H1 (cell line): ENCODE measurements at regions not wholly inside any gene's neighbourhood (a gene's known extent, or its start where the extent isn't known, plus 50 kb on each side); places are given as distances from the start of the nearest gene placed in this dataset.

Experiments used
- CTCF ChIA-PET: fragments of 300-600 bp; sonication (Branson Sonifier 250); formaldehyde crosslinking; loops from one replicate; lab custom pipeline; 2021; ENCODE audit not compliant: partially characterized antibody; lab: Charles Lee
- POLR2A ChIA-PET: fragments of 300-600 bp; sonication (Branson Sonifier 250); formaldehyde crosslinking; loops from one replicate; lab custom pipeline; 2021; ENCODE audit warnings: inconsistent platforms; ENCODE audit not compliant: partially characterized antibody; lab: Charles Lee
- DNase-seq, 2 experiments: peaks; one replicate each; pipeline versions ENCODE4 v3.0.0 to v3.0.0-alpha.2; 2010 to 2022; ENCODE audit warnings: low spot score in 2 of 2, low read depth in 1 of 2, mixed read lengths in 1 of 2
- FAIRE-seq: peaks from 2 replicates; lab custom pipeline; 2011; peaks lifted over from hg19 to GRCh38; lab: Jason Lieb, UNC
- H2AFZ ChIP-seq: 2 replicates; pipeline ENCODE4 v1.8.1; 2012; ENCODE audit warnings: low read length, inconsistent platforms
- H2AK5ac ChIP-seq: 2 replicates; pipeline ENCODE4 v1.6.1; 2013; ENCODE audit warnings: low read depth, low read length
- H2BK120ac ChIP-seq: replicated peaks from 2 replicates; pipeline ENCODE3; 2013; ENCODE audit warnings: low read depth, low read length, inconsistent platforms
- H2BK12ac ChIP-seq: 2 replicates; pipeline ENCODE4 v1.6.1; 2013; ENCODE audit warnings: low read depth, low read length
- H2BK15ac ChIP-seq: 2 replicates; pipeline ENCODE4 v1.6.1; 2013; ENCODE audit warnings: low read length
- H2BK20ac ChIP-seq: 2 replicates; pipeline ENCODE4 v1.6.1; 2013; ENCODE audit warnings: low read length
- H2BK5ac ChIP-seq: 2 replicates; pipeline ENCODE4 v1.6.1; 2013; ENCODE audit warnings: low read depth, low read length
- H3K14ac ChIP-seq: 2 replicates; pipeline ENCODE4 v1.6.1; 2013; ENCODE audit warnings: inconsistent platforms; ENCODE audit not compliant: insufficient read length
- H3K18ac ChIP-seq: 2 replicates; pipeline ENCODE4 v1.6.1; 2013; ENCODE audit warnings: low read length; ENCODE audit errors: extremely low read depth
- H3K23ac ChIP-seq: 2 replicates; pipeline ENCODE4 v1.6.1; 2013; ENCODE audit warnings: inconsistent platforms; ENCODE audit not compliant: insufficient read length
- H3K23me2 ChIP-seq: 2 replicates; pipeline ENCODE4 v1.6.1; 2013; ENCODE audit warnings: low read depth, low read length
- H3K27ac ChIP-seq: 2 replicates; pipeline ENCODE4 v1.6.1; 2011; ENCODE audit warnings: low read depth, low read length, inconsistent platforms
- H3K27me3 ChIP-seq, 4 experiments: replicated peaks in 1 of 4; 1 replicate in 1 of 4; 2 replicates in 3 of 4; pipeline versions ENCODE4 v1.6.1 to v1.8.1; 2011 to 2013; ENCODE audit warnings: low read length in 3 of 4, mild to moderate bottlenecking in 3 of 4, inconsistent platforms in 2 of 4, mixed read lengths in 2 of 4, moderate library complexity in 1 of 4; ENCODE audit not compliant: control insufficient read depth in 3 of 4, insufficient read depth in 3 of 4; ENCODE audit errors: extremely low read depth in 1 of 4
- H3K36me3 ChIP-seq, 4 experiments: 2 replicates each; pipeline versions ENCODE4 v1.6.1 to v1.8.1; 2011 to 2013; ENCODE audit warnings: mild to moderate bottlenecking in 4 of 4, low read length in 3 of 4, moderate library complexity in 2 of 4, control low read depth in 1 of 4, inconsistent platforms in 1 of 4; ENCODE audit not compliant: insufficient read depth in 4 of 4, control insufficient read depth in 2 of 4
- H3K4ac ChIP-seq: replicated peaks from 2 replicates; pipeline ENCODE3; 2013; ENCODE audit warnings: low read length, low read depth, mixed read lengths, inconsistent platforms; ENCODE audit not compliant: insufficient read length
- H3K4me1 ChIP-seq, 4 experiments: replicated peaks in 1 of 4; 1 replicate in 1 of 4; 2 replicates in 3 of 4; pipeline versions ENCODE4 v1.6.1 to v1.8.1; 2011 to 2013; ENCODE audit warnings: low read length in 3 of 4, inconsistent platforms in 2 of 4, mixed read lengths in 1 of 4; ENCODE audit not compliant: insufficient read depth in 4 of 4, control insufficient read depth in 3 of 4
- H3K4me2 ChIP-seq, 2 experiments: 2 replicates each; pipeline versions ENCODE4 v1.6.1 to v1.8.1; 2011 to 2013; ENCODE audit warnings: low read depth in 2 of 2, low read length in 2 of 2, control low read depth in 1 of 2, inconsistent platforms in 1 of 2, mild to moderate bottlenecking in 1 of 2; ENCODE audit not compliant: insufficient read depth in 1 of 2
- H3K4me3 ChIP-seq, 4 experiments: fragments of 200-600, 300-600 bp in 1 of 4; sonication (generic), shearing (Covaris generic), sonication (Bioruptor Twin) in 1 of 4; 2 replicates each; pipeline versions ENCODE4 v1.5.1 to v1.8.1; 2011 to 2016; ENCODE audit warnings: low read length in 4 of 4, low read depth in 3 of 4, control low read depth in 2 of 4, inconsistent platforms in 2 of 4, mild to moderate bottlenecking in 2 of 4, mixed read lengths in 1 of 4, moderate library complexity in 1 of 4; ENCODE audit not compliant: insufficient read depth in 2 of 4; ENCODE audit errors: extremely low read depth in 1 of 4
- H3K56ac ChIP-seq: replicated peaks from 2 replicates; pipeline ENCODE3; 2013; ENCODE audit warnings: low read depth, mild to moderate bottlenecking, mixed read lengths, low read length, inconsistent platforms; ENCODE audit not compliant: insufficient read length
- H3K79me1 ChIP-seq: 2 replicates; pipeline ENCODE4 v1.6.1; 2013; ENCODE audit warnings: low read depth, low read length, control low read depth
- H3K79me2 ChIP-seq, 2 experiments: 2 replicates each; pipeline versions ENCODE4 v1.6.1 to v1.8.1; 2012 to 2013; ENCODE audit warnings: low read length in 2 of 2, mild to moderate bottlenecking in 2 of 2, inconsistent platforms in 1 of 2; ENCODE audit not compliant: insufficient read depth in 2 of 2, control insufficient read depth in 1 of 2
- H3K9ac ChIP-seq, 4 experiments: replicated peaks in 1 of 4; 1 replicate in 1 of 4; 2 replicates in 3 of 4; pipeline versions ENCODE4 v1.6.1 to v1.8.1; 2011 to 2013; ENCODE audit warnings: low read depth in 3 of 4, low read length in 3 of 4, control low read depth in 2 of 4, mild to moderate bottlenecking in 2 of 4, moderate library complexity in 2 of 4, inconsistent platforms in 1 of 4; ENCODE audit errors: extremely low read depth in 1 of 4
- H3K9me3 ChIP-seq, 2 experiments: 2 replicates each; pipeline versions ENCODE4 v1.6.1 to v1.8.1; 2012 to 2013; ENCODE audit warnings: mild to moderate bottlenecking in 2 of 2, moderate library complexity in 2 of 2, control low read depth in 1 of 2, inconsistent platforms in 1 of 2, low read depth in 1 of 2, low read length in 1 of 2, mixed read lengths in 1 of 2; ENCODE audit not compliant: insufficient read depth in 2 of 2
- H4K20me1 ChIP-seq, 2 experiments: replicated peaks in 1 of 2; 2 replicates each; pipeline versions ENCODE3 to v1.8.1; 2011 to 2013; ENCODE audit warnings: inconsistent platforms in 2 of 2, low read length in 2 of 2, mild to moderate bottlenecking in 1 of 2; ENCODE audit not compliant: insufficient read depth in 2 of 2, control insufficient read depth in 1 of 2
- H4K5ac ChIP-seq: 2 replicates; pipeline ENCODE4 v1.6.1; 2013; ENCODE audit warnings: low read length, low read depth, mixed read lengths, inconsistent platforms; ENCODE audit not compliant: insufficient read length
- H4K8ac ChIP-seq: 2 replicates; pipeline ENCODE4 v1.8.0; 2013; ENCODE audit warnings: mild to moderate bottlenecking, moderate library complexity, low read length, inconsistent platforms; ENCODE audit not compliant: insufficient read depth; ENCODE audit errors: extremely low read depth
- H4K91ac ChIP-seq: replicated peaks from 2 replicates; pipeline ENCODE3; 2013; ENCODE audit warnings: low read length, mixed read lengths, inconsistent platforms; ENCODE audit not compliant: insufficient read length
- BACH1 ChIP-seq: IDR thresholded peaks from 2 replicates; pipeline ENCODE4 v1.6.1; 2012; ENCODE audit warnings: low read length, improper control_type of control experiment
- BCL11A ChIP-seq, 2 experiments: IDR thresholded peaks; one replicate each; pipeline ENCODE4 v1.6.1; 2011; ENCODE audit warnings: low read depth in 2 of 2, low read length in 2 of 2, mild to moderate bottlenecking in 2 of 2
- EZH2 ChIP-seq: fragments of 200-600 bp; sonication (generic); IDR thresholded peaks from 2 replicates; pipeline ENCODE4 v1.7.1; 2012; ENCODE audit warnings: low read depth, mild to moderate bottlenecking, moderate library complexity, low read length, inconsistent platforms; ENCODE audit not compliant: severe bottlenecking
- JUN ChIP-seq: IDR thresholded peaks from 2 replicates; pipeline ENCODE4 v1.6.1; 2011; ENCODE audit warnings: low read depth, mild to moderate bottlenecking, improper control_type of control experiment, low read length
- KDM5A ChIP-seq: fragments of 200-600 bp; IDR thresholded peaks from 2 replicates; pipeline ENCODE4 v1.7.1; 2012; ENCODE audit warnings: mild to moderate bottlenecking, low read length, inconsistent platforms, mixed read lengths
- PHF8 ChIP-seq: fragments of 200-600 bp; sonication (generic); conservative IDR thresholded peaks from 2 replicates; pipeline ENCODE4 v1.7.1; 2012; ENCODE audit warnings: low read depth, mild to moderate bottlenecking, inconsistent platforms, low read length, moderate library complexity
- RFX5 ChIP-seq: IDR thresholded peaks from 2 replicates; pipeline ENCODE4 v1.6.1; 2011; ENCODE audit warnings: low read depth, low read length, improper control_type of control experiment, borderline replicate concordance
- SAP30 ChIP-seq: fragments of 300-600 bp; sonication (generic); IDR thresholded peaks from 2 replicates; pipeline ENCODE4 v1.7.1; 2012; ENCODE audit warnings: low read length, moderate library complexity, mild to moderate bottlenecking, inconsistent platforms; ENCODE audit not compliant: insufficient read depth, insufficient replicate concordance
- SIN3A ChIP-seq, 2 experiments: IDR thresholded peaks in 1 of 2; conservative IDR thresholded peaks in 1 of 2; 2 replicates each; pipeline ENCODE4 v1.6.1; 2011 to 2012; ENCODE audit warnings: low read length in 2 of 2, improper control_type of control experiment in 1 of 2, low read depth in 1 of 2, mild to moderate bottlenecking in 1 of 2
- SIRT6 ChIP-seq: IDR thresholded peaks from one replicate; pipeline ENCODE4 v1.7.1; 2012; ENCODE audit warnings: low read length, inconsistent platforms
- SIX5 ChIP-seq: IDR thresholded peaks from 2 replicates; pipeline ENCODE4 v1.6.1; 2011; ENCODE audit warnings: mild to moderate bottlenecking, low read depth, low read length
- SP4 ChIP-seq: IDR thresholded peaks from 2 replicates; pipeline ENCODE4 v1.6.1; 2012; ENCODE audit warnings: low read length, inconsistent platforms
- SRF ChIP-seq: IDR thresholded peaks from 2 replicates; pipeline ENCODE4 v1.6.1; 2011; ENCODE audit warnings: mild to moderate bottlenecking, low read depth, low read length, moderate library complexity
- TAF7 ChIP-seq: optimal IDR thresholded peaks from 2 replicates; pipeline ENCODE3; 2011; ENCODE audit warnings: low read depth, mild to moderate bottlenecking, inconsistent platforms, low read length, moderate library complexity, borderline replicate concordance
- TEAD4 ChIP-seq: IDR thresholded peaks from 2 replicates; pipeline ENCODE4 v1.6.1; 2012; ENCODE audit warnings: low read depth, low read length, inconsistent platforms, mixed read lengths
- WGBS, 2 experiments: shearing (Covaris generic) in 1 of 2; methylation state at CpG; one replicate each; pipeline versions ENCODE4 v1.1.6 to v1.1.7; 2013 to 2015; ENCODE audit warnings: low lambda C conversion rate in 2 of 2, mixed read lengths in 2 of 2, inconsistent platforms in 1 of 2, low coverage in 1 of 2, missing lambda C conversion rate in 1 of 2; ENCODE audit not compliant: insufficient replicate concordance in 2 of 2, insufficient coverage in 1 of 2, insufficient read length in 1 of 2; ENCODE audit errors: extremely low coverage in 1 of 2, missing lambda C conversion rate in 1 of 2; 5-methylcytosine and 5-hydroxymethylcytosine counted together

DNA sequence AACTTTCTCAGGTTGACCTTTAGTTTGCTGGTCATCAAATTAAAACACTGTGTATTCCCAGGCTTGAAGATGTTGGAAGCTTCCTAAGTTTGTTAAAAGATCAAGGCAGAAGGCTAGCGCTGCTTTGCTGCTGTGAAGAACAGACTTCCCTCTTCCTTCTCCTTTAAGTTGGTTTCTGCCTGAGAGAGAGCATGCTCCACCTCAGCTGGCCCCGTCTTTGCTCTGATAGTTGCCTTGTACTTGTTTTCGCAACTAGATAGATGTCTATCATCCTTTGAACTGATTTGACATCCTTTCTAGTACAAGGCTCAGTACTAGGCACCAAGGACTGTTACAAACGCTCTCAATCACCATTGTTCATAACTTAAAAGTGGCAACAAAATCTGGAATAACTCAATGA, 177.8 kb upstream of the MKLN1 start:
- Histone ChIP-seq H4K5ac (no peak overlapping the region), H3K4me1 (no peaks in the 10 kb centered on the region), H4K8ac (no peak overlapping the region), H3K18ac (no peak overlapping the region), H2AFZ (no peak overlapping the region), H3K56ac (no peak overlapping the region), H3K36me3 (no peaks in the 10 kb centered on the region), H4K20me1 (no peaks in the 10 kb centered on the region), H3K27ac (no peak overlapping the region), H3K9ac (no peak overlapping the region), H3K23ac (no peak overlapping the region), H4K91ac (no peak overlapping the region), H3K4ac (no peak overlapping the region), H2BK120ac (no peak overlapping the region), H3K4me2 (no peak overlapping the region), H3K4me3 (no peak overlapping the region), H2BK20ac (no peak overlapping the region), H2BK15ac (no peak overlapping the region), H3K23me2 (no peaks in the 10 kb centered on the region; the same call in 1 of the 2 replicates), H3K79me1 (no peaks in the 10 kb centered on the region), H3K79me2 (no peaks in the 10 kb centered on the region), H2BK5ac (no peak overlapping the region), H2AK5ac (no peak overlapping the region), H3K9me3 (no peaks in the 10 kb centered on the region), H3K14ac (no peak overlapping the region), H2BK12ac (no peak overlapping the region), H3K27me3 (no peaks in the 10 kb centered on the region)
- no peak for FAIRE-seq
- ChIA-PET POLR2A (no interaction called here), CTCF (interaction anchor here (0.8 to 1.6 kb wide), 3 partner anchors 8 to 153 kb away, joined by 3 to 4 read pairs (median 3); no protein-coding TSS in a partner anchor)
- TF ChIP-seq SAP30, result no peak
- no peak for TF ChIP-seq BACH1
- no peak for TF ChIP-seq SRF
- no peak for TF ChIP-seq SIX5
- no peak for TF ChIP-seq KDM5A
- TF ChIP-seq SP4, result no peak
- no peak for TF ChIP-seq BCL11A (IDR thresholded peaks at IDR 0.05; ENCODE audit: low read depth in 2 of 2, low read length in 2 of 2)
- no peak for TF ChIP-seq EZH2
- no peak for TF ChIP-seq SIRT6
- TF ChIP-seq TEAD4, result no peak
- TF ChIP-seq JUN, result no peak
- TF ChIP-seq TAF7, result no peak
- TF ChIP-seq PHF8, result no peak
- no peak for TF ChIP-seq SIN3A (conservative IDR thresholded peaks at IDR 0.05 in 1 of 2, IDR thresholded peaks at IDR 0.05 in 1 of 2; ENCODE audit: low read depth in 1 of 2, low read length in 2 of 2)
- TF ChIP-seq RFX5, result no peak
- DNase-seq, result no peak
- 91% methylated on average over 4 of the region's 4 CpGs; no CpG with 5 or more reads in 1 of the 2 experiments for WGBS, 2 experiments
